CD4-positive, alpha-beta T cell (primary cell): ENCODE measurements at regions not wholly inside any gene's neighbourhood (a gene's known extent, or its start where the extent isn't known, plus 50 kb on each side); places are given as distances from the start of the nearest gene placed in this dataset.
"Not testable (repeated sequence)": the region's sequence is repeated elsewhere in the genome, so short reads cannot be mapped to it uniquely, and the experiment has no call there.

Source experiments
- ATAC-seq: fragments of 200-7000 bp; cut with Tn5 transposase; one replicate; pipeline ENCODE4 v1.10.0; 2022; ENCODE audit warnings: mild to moderate bottlenecking; ENCODE audit not compliant: poor library complexity
- CTCF ChIA-PET: fragments of 350-600 bp; sonication (Branson Sonifier 250); formaldehyde crosslinking; loops from one replicate; lab custom pipeline; 2021; ENCODE audit warnings: antibody characterized with exemption, inconsistent platforms; lab: Charles Lee
- POLR2A ChIA-PET: fragments of 350-600 bp; sonication (Branson Sonifier 250); formaldehyde crosslinking; loops from one replicate; lab custom pipeline; 2021; ENCODE audit warnings: antibody characterized with exemption, inconsistent platforms; lab: Charles Lee
- DNase-seq, 14 experiments: peaks; one replicate each; pipeline ENCODE4 v3.0.0-alpha.2; 2013 to 2020; ENCODE audit warnings: mixed read lengths in 2 of 14
- H3K27ac ChIP-seq, 2 donors: one replicate each; pipeline versions ENCODE4 v1.5.1 to v1.7.0; 2013; ENCODE audit warnings: low read length in 2 of 2, low read depth in 1 of 2, mild to moderate bottlenecking in 1 of 2
- H3K27me3 ChIP-seq, 2 experiments: 1 replicate in 1 of 2; 2 replicates in 1 of 2; pipeline versions ENCODE4 v1.6.1 to v1.7.0; 2013; ENCODE audit warnings: low read length in 2 of 2, control low read depth in 1 of 2, mild to moderate bottlenecking in 1 of 2, moderate library complexity in 1 of 2; ENCODE audit not compliant: insufficient read depth in 2 of 2, control insufficient read depth in 1 of 2
- H3K36me3 ChIP-seq: one replicate; pipeline ENCODE4 v1.6.1; 2013; ENCODE audit warnings: low read length, control low read depth; ENCODE audit not compliant: insufficient read depth
- H3K4me1 ChIP-seq: one replicate; pipeline ENCODE4 v1.6.1; 2013; ENCODE audit warnings: low read length, control low read depth; ENCODE audit not compliant: insufficient read depth
- H3K4me3 ChIP-seq: one replicate; pipeline ENCODE4 v1.5.1; 2013; ENCODE audit warnings: mild to moderate bottlenecking, low read length, moderate library complexity
- H3K9me3 ChIP-seq, 2 experiments: 1 replicate in 1 of 2; 2 replicates in 1 of 2; pipeline versions ENCODE4 v1.6.1 to v1.7.0; 2013; ENCODE audit warnings: low read length in 2 of 2, mild to moderate bottlenecking in 2 of 2, control low read depth in 1 of 2, moderate library complexity in 1 of 2; ENCODE audit not compliant: control insufficient read depth in 1 of 2, insufficient read depth in 1 of 2
- H3K27ac Mint-ChIP-seq: one replicate; pipeline ENCODE4 v1.8.0; 2020; ENCODE audit warnings: mixed read lengths
- H3K27me3 Mint-ChIP-seq: one replicate; pipeline ENCODE4 v1.8.0; 2021; ENCODE audit warnings: mixed read lengths
- H3K36me3 Mint-ChIP-seq: one replicate; pipeline ENCODE4 v1.8.0; 2021; ENCODE audit warnings: low read depth, mixed read lengths
- H3K4me1 Mint-ChIP-seq: one replicate; pipeline ENCODE4 v1.8.0; 2021; ENCODE audit warnings: low read depth, mixed read lengths
- H3K4me3 Mint-ChIP-seq: one replicate; pipeline ENCODE4 v1.8.0; 2020; ENCODE audit warnings: mild to moderate bottlenecking, mixed read lengths
- H3K9me3 Mint-ChIP-seq: one replicate; pipeline ENCODE4 v1.8.0; 2020; ENCODE audit warnings: mixed read lengths
- intact Hi-C, 2 experiments: fragments of 100-400 bp; cut with DNase I in 1 of 2; cut with micrococcal nuclease in 1 of 2; formaldehyde crosslinking; loops; one replicate each; pipeline versions ENCODE4 v1.15.1 to v1.9.0; 2023 to 2025; cut with DNase I, micrococcal nuclease
- TF ChIP-seq, protein P1 (sequence below): fragments of 200-600 bp; IDR thresholded peaks from one replicate; pipeline ENCODE4 v1.8.0; 2022; ENCODE audit warnings: antibody characterized with exemption, mild to moderate bottlenecking

DNA sequence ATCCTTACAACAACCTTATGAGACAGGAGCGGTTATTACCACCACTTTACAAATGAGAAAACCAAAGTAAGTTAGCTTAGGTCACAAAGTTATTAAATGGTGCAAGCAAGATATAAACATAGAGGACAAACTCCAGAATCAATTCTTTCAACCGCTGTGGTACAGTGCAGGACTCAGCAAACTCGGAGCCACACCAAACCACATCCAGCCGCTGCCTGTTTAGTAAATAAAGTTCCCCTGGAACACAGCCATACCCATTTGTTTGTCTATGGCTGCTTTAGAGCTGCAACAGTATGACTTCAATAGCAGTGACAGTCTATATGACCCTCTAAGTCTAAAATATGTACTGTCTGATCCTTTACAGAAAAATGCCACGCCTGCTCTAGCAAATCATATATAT lies 1567.2 kb upstream of the WWC1 start:
- peaks cover 8% of the 10 kb centered on the region for H3K9me3 Mint-ChIP-seq
- intact Hi-C loops = no loop called here
- no peaks in the 10 kb centered on the region for H3K4me1 Mint-ChIP-seq
- CTCF ChIA-PET = no interaction called here
- no peak overlapping the region for H3K4me3 Mint-ChIP-seq
- H3K27me3 Mint-ChIP-seq = no peaks in the 10 kb centered on the region
- Histone ChIP-seq H3K27ac (no peak overlapping the region), H3K36me3 (no peaks in the 10 kb centered on the region), H3K27me3 (no peaks in the 10 kb centered on the region), H3K4me1 (no peaks in the 10 kb centered on the region), H3K9me3 (peaks cover 0 to 3% of the 10 kb centered on the region in 2 experiments), H3K4me3 (no peak overlapping the region)
- ATAC-seq = no peak
- TF ChIP-seq, protein P1, sequence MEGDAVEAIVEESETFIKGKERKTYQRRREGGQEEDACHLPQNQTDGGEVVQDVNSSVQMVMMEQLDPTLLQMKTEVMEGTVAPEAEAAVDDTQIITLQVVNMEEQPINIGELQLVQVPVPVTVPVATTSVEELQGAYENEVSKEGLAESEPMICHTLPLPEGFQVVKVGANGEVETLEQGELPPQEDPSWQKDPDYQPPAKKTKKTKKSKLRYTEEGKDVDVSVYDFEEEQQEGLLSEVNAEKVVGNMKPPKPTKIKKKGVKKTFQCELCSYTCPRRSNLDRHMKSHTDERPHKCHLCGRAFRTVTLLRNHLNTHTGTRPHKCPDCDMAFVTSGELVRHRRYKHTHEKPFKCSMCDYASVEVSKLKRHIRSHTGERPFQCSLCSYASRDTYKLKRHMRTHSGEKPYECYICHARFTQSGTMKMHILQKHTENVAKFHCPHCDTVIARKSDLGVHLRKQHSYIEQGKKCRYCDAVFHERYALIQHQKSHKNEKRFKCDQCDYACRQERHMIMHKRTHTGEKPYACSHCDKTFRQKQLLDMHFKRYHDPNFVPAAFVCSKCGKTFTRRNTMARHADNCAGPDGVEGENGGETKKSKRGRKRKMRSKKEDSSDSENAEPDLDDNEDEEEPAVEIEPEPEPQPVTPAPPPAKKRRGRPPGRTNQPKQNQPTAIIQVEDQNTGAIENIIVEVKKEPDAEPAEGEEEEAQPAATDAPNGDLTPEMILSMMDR = no peak
- H3K27ac Mint-ChIP-seq = no peak overlapping the region
- POLR2A ChIA-PET = no interaction called here
- no peaks in the 10 kb centered on the region for H3K36me3 Mint-ChIP-seq
- DNase-seq = no peak

DNA sequence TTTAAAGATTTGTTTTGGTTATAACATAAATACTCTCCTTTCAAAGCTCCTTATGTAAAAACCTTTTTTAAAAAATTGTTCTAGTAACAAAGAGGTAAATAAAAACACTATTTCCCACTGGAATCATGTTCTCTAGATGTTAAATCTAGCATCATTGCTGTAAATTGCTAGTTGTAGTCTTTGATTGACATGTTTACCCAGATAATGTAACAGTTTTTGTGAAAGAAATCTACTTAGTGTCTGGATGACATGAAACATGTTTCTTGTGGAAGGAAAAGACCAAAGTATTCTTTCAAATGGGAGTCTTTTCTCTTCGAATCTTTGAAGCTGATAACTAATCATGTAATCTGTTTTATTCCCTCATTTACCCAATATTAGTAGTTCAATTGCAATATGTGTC lies 1565.9 kb upstream of the WWC1 start:
- Mint-ChIP-seq H3K27ac (no peak overlapping the region), H3K27me3 (no peaks in the 10 kb centered on the region), H3K36me3 (no peaks in the 10 kb centered on the region), H3K4me3 (no peak overlapping the region), H3K9me3 (peaks cover 6% of the 10 kb centered on the region), H3K4me1 (no peaks in the 10 kb centered on the region)
- no peak for ATAC-seq
- intact Hi-C loops = no loop called here
- POLR2A ChIA-PET = no interaction called here
- Histone ChIP-seq H3K27ac (no peak overlapping the region), H3K4me1 (no peaks in the 10 kb centered on the region), H3K36me3 (no peaks in the 10 kb centered on the region), H3K9me3 (peaks cover 0 to 3% of the 10 kb centered on the region in 2 experiments), H3K4me3 (no peak overlapping the region), H3K27me3 (no peaks in the 10 kb centered on the region)
- no peak for DNase-seq
- CTCF ChIA-PET = no interaction called here
- TF ChIP-seq, protein P1 = no peak

DNA sequence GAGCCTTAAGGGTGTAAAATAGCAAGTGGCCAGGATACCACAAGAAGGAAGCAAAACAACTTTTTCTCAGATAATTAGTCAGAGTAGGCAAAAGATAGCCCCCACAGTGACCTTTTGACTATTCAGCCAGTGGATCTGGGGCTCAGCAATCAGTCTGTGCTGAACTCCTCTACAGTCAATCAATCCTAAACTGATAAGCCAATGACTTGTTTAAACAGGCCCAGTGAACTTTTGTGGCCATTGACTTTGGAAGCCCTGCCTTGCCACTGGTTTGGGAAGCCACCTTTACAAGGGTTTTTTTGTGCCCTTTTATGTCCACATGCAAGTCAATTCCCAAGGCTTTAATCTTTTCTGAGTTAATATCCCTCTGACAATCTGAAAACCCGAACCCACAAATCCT lies 1565.0 kb upstream of the WWC1 start:
- POLR2A ChIA-PET = no interaction called here
- CTCF ChIA-PET = no interaction called here
- no peaks in the 10 kb centered on the region for H3K4me1 Mint-ChIP-seq
- H3K27ac Mint-ChIP-seq = no peak overlapping the region
- DNase-seq = no peak
- intact Hi-C loops = no loop called here
- peaks cover 0 to 3% of the 10 kb centered on the region in 2 experiments for H3K9me3 ChIP-seq
- H3K4me1 ChIP-seq = no peaks in the 10 kb centered on the region
- no peak for ATAC-seq
- H3K27me3 Mint-ChIP-seq = no peaks in the 10 kb centered on the region
- TF ChIP-seq, protein P1 = no peak
- no peaks in the 10 kb centered on the region for H3K27me3 ChIP-seq
- H3K4me3 ChIP-seq = no peak overlapping the region
- H3K27ac ChIP-seq = no peak overlapping the region
- peaks cover 3% of the 10 kb centered on the region for H3K9me3 Mint-ChIP-seq
- no peaks in the 10 kb centered on the region for H3K36me3 ChIP-seq
- H3K36me3 Mint-ChIP-seq = no peaks in the 10 kb centered on the region
- no peak overlapping the region for H3K4me3 Mint-ChIP-seq

DNA sequence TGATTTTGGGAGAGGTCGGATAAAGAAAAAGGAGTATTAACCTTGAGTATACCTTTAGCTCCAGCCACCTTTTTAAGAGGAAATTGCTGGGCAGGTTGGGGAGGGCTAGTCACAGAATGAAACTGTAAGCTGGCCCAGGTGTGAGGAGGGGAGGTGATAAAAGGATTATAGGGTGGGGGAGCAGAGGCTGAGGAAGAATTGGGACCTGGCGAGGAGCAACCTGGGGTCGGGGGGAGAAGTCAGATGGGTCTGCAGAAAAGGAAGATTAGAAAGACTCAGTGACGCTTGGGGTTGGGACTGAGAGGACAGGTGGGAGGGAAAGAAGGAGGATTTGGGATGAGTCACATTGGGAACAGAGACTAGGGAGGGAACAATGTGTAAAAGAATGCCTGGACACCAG lies 1548.5 kb upstream of the WWC1 start:
- H3K27me3 ChIP-seq, CTCF ChIA-PET, H3K36me3 Mint-ChIP-seq, ATAC-seq, H3K9me3 ChIP-seq, H3K36me3 ChIP-seq, H3K27me3 Mint-ChIP-seq, H3K4me3 Mint-ChIP-seq, H3K4me1 Mint-ChIP-seq, H3K4me1 ChIP-seq, POLR2A ChIA-PET, H3K27ac Mint-ChIP-seq, intact Hi-C loops, H3K4me3 ChIP-seq, DNase-seq, H3K27ac ChIP-seq: not testable (repeated sequence)
- H3K9me3 Mint-ChIP-seq = peaks cover 16% of the 10 kb centered on the region
